H9 (cell line): ENCODE measurements at regions not wholly inside any gene's neighbourhood (a gene's known extent, or its start where the extent isn't known, plus 50 kb on each side); places are given as distances from the start of the nearest gene placed in this dataset.

ENCODE experiments used
- DNase-seq: peaks from one replicate; pipeline ENCODE4 v3.0.0-alpha.2; 2017
- H2AFZ ChIP-seq: one replicate; pipeline ENCODE4 v1.6.1; 2013; ENCODE audit warnings: mild to moderate bottlenecking, low read length, control low read depth, moderate library complexity
- H2AK5ac ChIP-seq: 2 replicates; pipeline ENCODE4 v1.6.1; 2013; ENCODE audit warnings: low read length, control low read depth, mixed read lengths; ENCODE audit not compliant: insufficient read length
- H2BK120ac ChIP-seq: one replicate; pipeline ENCODE4 v1.6.1; 2013; ENCODE audit warnings: low read depth, mild to moderate bottlenecking, low read length, control low read depth, inconsistent platforms; ENCODE audit not compliant: poor library complexity, severe bottlenecking
- H2BK12ac ChIP-seq: 2 replicates; pipeline ENCODE4 v1.6.1; 2013; ENCODE audit warnings: low read length, control low read depth, mixed read lengths, low read depth; ENCODE audit not compliant: insufficient read length
- H2BK15ac ChIP-seq: 2 replicates; pipeline ENCODE4 v1.6.1; 2013; ENCODE audit warnings: low read depth, low read length, control low read depth
- H2BK20ac ChIP-seq: one replicate; pipeline ENCODE4 v1.6.1; 2013; ENCODE audit warnings: low read depth, mild to moderate bottlenecking, low read length, control low read depth, inconsistent platforms; ENCODE audit not compliant: poor library complexity, severe bottlenecking
- H2BK5ac ChIP-seq: 2 replicates; pipeline ENCODE4 v1.6.1; 2013; ENCODE audit warnings: low read length, control low read depth, mixed read lengths; ENCODE audit not compliant: insufficient read length
- H3K14ac ChIP-seq: 2 replicates; pipeline ENCODE4 v1.6.1; 2013; ENCODE audit warnings: low read length, control low read depth; ENCODE audit not compliant: insufficient read depth
- H3K18ac ChIP-seq: 2 replicates; pipeline ENCODE4 v1.6.1; 2013; ENCODE audit warnings: low read depth, mild to moderate bottlenecking, mixed read lengths, low read length, control low read depth; ENCODE audit not compliant: insufficient read length
- H3K23ac ChIP-seq: 2 replicates; pipeline ENCODE4 v1.6.1; 2013; ENCODE audit warnings: low read length, control low read depth, mixed read lengths, low read depth; ENCODE audit not compliant: insufficient read length
- H3K23me2 ChIP-seq: 2 replicates; pipeline ENCODE4 v1.6.1; 2013; ENCODE audit warnings: low read depth, mild to moderate bottlenecking, mixed read lengths, low read length, control low read depth; ENCODE audit not compliant: insufficient read length, poor library complexity, severe bottlenecking
- H3K27ac ChIP-seq: 2 replicates; pipeline ENCODE4 v1.5.1; 2013; ENCODE audit warnings: low read length, control low read depth, mixed read lengths, low read depth; ENCODE audit not compliant: insufficient read length
- H3K27me3 ChIP-seq: 2 replicates; pipeline ENCODE4 v1.6.1; 2013; ENCODE audit warnings: low read length, control low read depth, inconsistent platforms; ENCODE audit not compliant: insufficient read depth
- H3K4ac ChIP-seq: 2 replicates; pipeline ENCODE4 v1.6.1; 2013; ENCODE audit warnings: low read depth, mild to moderate bottlenecking, control low read depth, inconsistent platforms, low read length, moderate library complexity
- H3K4me1 ChIP-seq: 2 replicates; pipeline ENCODE4 v1.6.1; 2013; ENCODE audit warnings: low read length, control low read depth, inconsistent platforms; ENCODE audit not compliant: insufficient read depth
- H3K4me2 ChIP-seq: 2 replicates; pipeline ENCODE4 v1.6.1; 2013; ENCODE audit warnings: low read length, control low read depth, mixed read lengths; ENCODE audit not compliant: insufficient read length, insufficient read depth
- H3K56ac ChIP-seq: 2 replicates; pipeline ENCODE4 v1.6.1; 2013; ENCODE audit warnings: low read depth, mild to moderate bottlenecking, mixed read lengths, low read length, control low read depth; ENCODE audit not compliant: insufficient read length
- H3K79me1 ChIP-seq: 2 replicates; pipeline ENCODE4 v1.6.1; 2013; ENCODE audit warnings: low read depth, mild to moderate bottlenecking, moderate library complexity, low read length, control low read depth, inconsistent platforms; ENCODE audit not compliant: insufficient read depth, poor library complexity, severe bottlenecking
- H3K79me2 ChIP-seq: 2 replicates; pipeline ENCODE4 v1.6.1; 2013; ENCODE audit warnings: low read length, control low read depth, inconsistent platforms; ENCODE audit not compliant: insufficient read depth
- H3K9ac ChIP-seq: 2 replicates; pipeline ENCODE4 v1.6.1; 2013; ENCODE audit warnings: low read length, control low read depth, mixed read lengths; ENCODE audit not compliant: insufficient read length; ENCODE audit errors: extremely low read depth
- H3K9me3 ChIP-seq: one replicate; pipeline ENCODE4 v1.6.1; 2013; ENCODE audit warnings: low read depth, low read length, inconsistent platforms; ENCODE audit not compliant: control insufficient read depth
- H3T11ph ChIP-seq: one replicate; pipeline ENCODE4 v1.6.1; 2013; ENCODE audit warnings: mild to moderate bottlenecking, low read length, control low read depth, inconsistent platforms
- H4K20me1 ChIP-seq: one replicate; pipeline ENCODE4 v1.6.1; 2013; ENCODE audit not compliant: control insufficient read depth, insufficient read length, insufficient read depth
- H4K5ac ChIP-seq: 2 replicates; pipeline ENCODE4 v1.6.1; 2013; ENCODE audit warnings: low read depth, mild to moderate bottlenecking, mixed read lengths, low read length, control low read depth; ENCODE audit not compliant: insufficient read length
- H4K8ac ChIP-seq: replicated peaks from 2 replicates; pipeline ENCODE4 v1.6.1; 2013; ENCODE audit warnings: low read length, control low read depth, mixed read lengths, low read depth; ENCODE audit not compliant: insufficient read length
- H4K91ac ChIP-seq: 2 replicates; pipeline ENCODE4 v1.6.1; 2013; ENCODE audit warnings: low read depth, mild to moderate bottlenecking, moderate library complexity, mixed read lengths, low read length, control low read depth; ENCODE audit not compliant: insufficient read length
- H3K27ac Mint-ChIP-seq, 3 experiments: 2 replicates in 2 of 3; 3 replicates in 1 of 3; pipeline ENCODE4 v1.8.0; 2020 to 2021; ENCODE audit warnings: mixed read lengths in 3 of 3, mild to moderate bottlenecking in 1 of 3, moderate library complexity in 1 of 3
- H3K27me3 Mint-ChIP-seq: 2 replicates; pipeline ENCODE4 v1.8.0; 2021; ENCODE audit warnings: low read depth, mild to moderate bottlenecking, moderate library complexity, mixed read lengths
- H3K36me3 Mint-ChIP-seq, 3 experiments: 2 replicates in 2 of 3; 3 replicates in 1 of 3; pipeline ENCODE4 v1.8.0; 2020 to 2021; ENCODE audit warnings: low read depth in 3 of 3, mixed read lengths in 3 of 3; ENCODE audit not compliant: insufficient read depth in 1 of 3
- H3K4me1 Mint-ChIP-seq, 2 experiments: 2 replicates each; pipeline ENCODE4 v1.8.0; 2020; ENCODE audit warnings: mixed read lengths in 2 of 2
- H3K4me3 Mint-ChIP-seq, 2 experiments: 2 replicates in 1 of 2; 3 replicates in 1 of 2; pipeline ENCODE4 v1.8.0; 2020 to 2021; ENCODE audit warnings: mild to moderate bottlenecking in 2 of 2, mixed read lengths in 2 of 2, moderate library complexity in 1 of 2
- H3K9me3 Mint-ChIP-seq, 2 experiments: 2 replicates in 1 of 2; 3 replicates in 1 of 2; pipeline ENCODE4 v1.8.0; 2020; ENCODE audit warnings: mild to moderate bottlenecking in 2 of 2, mixed read lengths in 2 of 2, moderate library complexity in 1 of 2
- CTCF ChIP-seq: fragments of 200-600 bp; sonication (generic); conservative IDR thresholded peaks from 3 replicates; pipeline ENCODE4 v1.8.0; 2021; ENCODE audit warnings: antibody characterized with exemption, mild to moderate bottlenecking
- WGBS: extraction: QIAGEN DNeasy Blood & Tissue Kit; methylation state at CpG from one replicate; pipeline ENCODE4 v1.1.7; 2013; ENCODE audit warnings: missing lambda C conversion rate, low lambda C conversion rate, mixed read lengths; ENCODE audit not compliant: insufficient read length; ENCODE audit errors: extremely low coverage; 5-methylcytosine and 5-hydroxymethylcytosine counted together

GRCh38 chr18:77776104-77776503 lies 526.5 kb downstream of the GALR1 start:
- Histone ChIP-seq H2AFZ (no peak overlapping the region), H3K27me3 (no peaks in the 10 kb centered on the region), H3K56ac (no peak overlapping the region), H2BK20ac (no peak overlapping the region), H4K20me1 (no peaks in the 10 kb centered on the region), H3K79me2 (no peaks in the 10 kb centered on the region), H4K5ac (no peak overlapping the region), H2BK5ac (no peak overlapping the region), H3K4ac (no peak overlapping the region), H4K91ac (no peak overlapping the region), H2BK12ac (no peak overlapping the region), H3K4me2 (no peak overlapping the region), H3K79me1 (no peaks in the 10 kb centered on the region), H2AK5ac (no peak overlapping the region), H3K23ac (no peak overlapping the region), H2BK120ac (no peak overlapping the region), H3K9ac (no peak overlapping the region), H2BK15ac (no peak overlapping the region), H3K18ac (no peak overlapping the region), H3K14ac (no peak overlapping the region), H3K4me1 (no peaks in the 10 kb centered on the region), H3T11ph (no peak overlapping the region), H3K23me2 (no peaks in the 10 kb centered on the region), H3K9me3 (no peaks in the 10 kb centered on the region), H4K8ac (no peak overlapping the region), H3K27ac (no peak overlapping the region)
- no peaks in the 10 kb centered on the region for H3K9me3 Mint-ChIP-seq
- DNase-seq: no peak
- no peak overlapping the region for H3K4me3 Mint-ChIP-seq
- H3K27ac Mint-ChIP-seq: no peak overlapping the region
- no peaks in the 10 kb centered on the region for H3K36me3 Mint-ChIP-seq
- WGBS: no CpG with 5 or more reads among the region's 12 CpGs
- H3K4me1 Mint-ChIP-seq: no peaks in the 10 kb centered on the region
- TF ChIP-seq CTCF: no peak
- no peaks in the 10 kb centered on the region; the same call in 1 of the 2 replicates for H3K27me3 Mint-ChIP-seq
